Stimulated activated CD8-positive, alpha-beta memory T cell treated with anti-CD3 and anti-CD28 coated beads, Interleukin-12 subunit alpha, Interleukin-12 subunit beta, amount 100 ng/mL, for 24 hours (primary cell): ENCODE measurements at regions not wholly inside any gene's neighbourhood (a gene's known extent, or its start where the extent isn't known, plus 50 kb on each side); places are given as distances from the start of the nearest gene placed in this dataset.

Source experiments
- DNase-seq: peaks from one replicate; pipeline ENCODE4 v3.0.0-alpha.2; 2020; ENCODE audit errors: extremely low read depth

GRCh38 chr13:30031488-30031887 lies 181.1 kb upstream of the UBL3 start:
- no peak for DNase-seq

- DNase-seq, result no peak
Observed at GRCh38 chr13:30030141-30030750, 179.8 kb upstream of the UBL3 start.

- DNase-seq, result no peak
Observed at GRCh38 chr13:30027569-30028455, 177.4 kb upstream of the UBL3 start.

GRCh38 chr13:30026909-30027308 lies 176.5 kb upstream of the UBL3 start:
- no peak for DNase-seq

- DNase-seq, result no peak
Observed at GRCh38 chr13:30026093-30026492, 175.7 kb upstream of the UBL3 start.

GRCh38 chr13:30025351-30025750 lies 174.9 kb upstream of the UBL3 start:
- no peak for DNase-seq

- no peak for DNase-seq
Observed at GRCh38 chr13:30024125-30024865, 173.9 kb upstream of the UBL3 start.

- DNase-seq, result no peak
Observed at GRCh38 chr13:30023196-30023895, 172.9 kb upstream of the UBL3 start.

GRCh38 chr13:30022796-30023195 lies 172.4 kb upstream of the UBL3 start:
- no peak for DNase-seq

- DNase-seq, result no peak
Observed at GRCh38 chr13:30022256-30022655, 171.8 kb upstream of the UBL3 start.

- DNase-seq, result no peak
Observed at GRCh38 chr13:30021611-30022010, 171.2 kb upstream of the UBL3 start.

GRCh38 chr13:30020726-30021312 lies 170.4 kb upstream of the UBL3 start:
- no peak for DNase-seq

- DNase-seq, result no peak
Observed at GRCh38 chr13:30019648-30020626, 169.5 kb upstream of the UBL3 start.

GRCh38 chr13:30017880-30018279 lies 167.5 kb upstream of the UBL3 start:
- no peak for DNase-seq

- DNase-seq, result no peak
Observed at GRCh38 chr13:30016398-30016797, 166.0 kb upstream of the UBL3 start.

GRCh38 chr13:30009411-30009810 lies 159.0 kb upstream of the UBL3 start:
- DNase-seq, result no peak

GRCh38 chr13:30006246-30006645 lies 155.8 kb upstream of the UBL3 start:
- DNase-seq, result no peak

- DNase-seq, result no peak
Observed at GRCh38 chr13:30004204-30004603, 153.8 kb upstream of the UBL3 start.

- DNase-seq, result no peak
Observed at GRCh38 chr13:30002577-30002976, 152.2 kb upstream of the UBL3 start.

- no peak for DNase-seq
Observed at GRCh38 chr13:30000370-30000765, 150.0 kb upstream of the UBL3 start.
